Sigmoid colon (tissue), 4 donors: ENCODE measurements at regions not wholly inside any gene's neighbourhood (a gene's known extent, or its start where the extent isn't known, plus 50 kb on each side); places are given as distances from the start of the nearest gene placed in this dataset.

Experiments used
- EP300 ChIP-seq, 4 donors: sonication (generic); formaldehyde crosslinking; IDR thresholded peaks; one replicate each; pipeline ENCODE4 v1.6.1; 2017; ENCODE audit warnings: antibody characterized with exemption in 4 of 4
- POLR2A ChIP-seq, 2 donors: fragments of 450-650 bp; IDR thresholded peaks; one replicate each; pipeline ENCODE4 v1.6.1; 2016; ENCODE audit warnings: antibody characterized with exemption in 2 of 2, mild to moderate bottlenecking in 2 of 2, moderate library complexity in 2 of 2
- POLR2AphosphoS5 ChIP-seq, 4 donors: sonication (generic); formaldehyde crosslinking; IDR thresholded peaks; one replicate each; pipeline ENCODE4 v1.6.1; 2017; ENCODE audit warnings: antibody characterized with exemption in 4 of 4
- TF ChIP-seq, protein P1 (sequence below), 4 experiments: fragments of 450-650 bp in 3 of 4; fragments of 200-600 bp in 1 of 4; IDR thresholded peaks; one replicate each; pipeline ENCODE4 v1.5.1; 2016 to 2019; ENCODE audit warnings: antibody characterized with exemption in 4 of 4, mild to moderate bottlenecking in 3 of 4, moderate library complexity in 2 of 4

DNA sequence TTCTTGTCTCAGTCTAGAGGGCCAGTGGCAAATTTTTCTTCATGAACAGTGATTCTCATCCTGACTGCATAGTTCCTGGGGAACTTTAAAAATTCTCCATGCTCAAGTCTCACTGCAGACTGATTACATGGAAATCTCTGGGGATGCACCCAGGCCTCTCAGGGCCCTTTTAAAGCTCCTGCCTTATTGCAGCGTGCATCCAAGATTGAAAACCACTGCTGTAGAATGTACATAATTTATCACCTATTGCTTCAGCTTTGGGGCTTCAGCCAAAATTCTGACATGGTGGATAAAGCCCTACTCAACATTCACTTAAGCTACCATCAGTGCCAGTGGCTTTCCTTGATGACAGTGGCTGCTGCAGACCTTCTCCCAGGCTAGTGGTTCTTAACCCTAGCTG lies 143.8 kb downstream of the BTBD3 start:
- TF ChIP-seq, protein P1, sequence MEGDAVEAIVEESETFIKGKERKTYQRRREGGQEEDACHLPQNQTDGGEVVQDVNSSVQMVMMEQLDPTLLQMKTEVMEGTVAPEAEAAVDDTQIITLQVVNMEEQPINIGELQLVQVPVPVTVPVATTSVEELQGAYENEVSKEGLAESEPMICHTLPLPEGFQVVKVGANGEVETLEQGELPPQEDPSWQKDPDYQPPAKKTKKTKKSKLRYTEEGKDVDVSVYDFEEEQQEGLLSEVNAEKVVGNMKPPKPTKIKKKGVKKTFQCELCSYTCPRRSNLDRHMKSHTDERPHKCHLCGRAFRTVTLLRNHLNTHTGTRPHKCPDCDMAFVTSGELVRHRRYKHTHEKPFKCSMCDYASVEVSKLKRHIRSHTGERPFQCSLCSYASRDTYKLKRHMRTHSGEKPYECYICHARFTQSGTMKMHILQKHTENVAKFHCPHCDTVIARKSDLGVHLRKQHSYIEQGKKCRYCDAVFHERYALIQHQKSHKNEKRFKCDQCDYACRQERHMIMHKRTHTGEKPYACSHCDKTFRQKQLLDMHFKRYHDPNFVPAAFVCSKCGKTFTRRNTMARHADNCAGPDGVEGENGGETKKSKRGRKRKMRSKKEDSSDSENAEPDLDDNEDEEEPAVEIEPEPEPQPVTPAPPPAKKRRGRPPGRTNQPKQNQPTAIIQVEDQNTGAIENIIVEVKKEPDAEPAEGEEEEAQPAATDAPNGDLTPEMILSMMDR (IDR thresholded peaks at IDR 0.05), result no peak
- TF ChIP-seq EP300 (IDR thresholded peaks at IDR 0.05) (no peak), POLR2A (IDR thresholded peaks at IDR 0.05) (no peak), POLR2AphosphoS5 (IDR thresholded peaks at IDR 0.05) (no peak)
